ENCODE measurements at regions not wholly inside any gene's neighbourhood (a gene's known extent, or its start where the extent isn't known, plus 50 kb on each side); places are given as distances from the start of the nearest gene placed in this dataset.

DNA sequence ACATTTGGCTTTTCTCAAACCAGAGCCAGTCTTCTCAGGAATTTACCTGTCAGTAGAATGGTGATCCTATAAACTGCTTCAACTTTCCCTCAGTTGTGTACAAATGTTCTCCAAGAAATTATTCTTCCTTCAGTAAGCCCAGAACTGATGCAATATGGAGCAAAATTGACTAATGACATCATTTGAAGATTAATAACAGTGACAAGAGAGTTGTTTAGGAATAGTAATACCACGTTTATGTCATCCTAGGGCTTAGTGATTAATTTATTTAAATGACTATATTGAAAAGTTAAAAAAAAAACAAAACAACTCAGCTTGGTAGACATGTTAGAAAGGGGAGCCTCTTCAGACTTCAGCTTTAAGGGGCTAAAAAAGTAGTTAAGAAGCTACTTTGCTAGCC is 933.2 kb downstream of the GATA3 start:
- Histone ChIP-seq H3K27me3 (ENCODE audit: insufficient read depth, low read length) (no peaks in the 10 kb centered on the region), H3K9me2 (ENCODE audit: insufficient read depth) (no peaks in the 10 kb centered on the region), H3K4me3 (replicated peaks in 1 of 2; ENCODE audit: low read depth in 1 of 2, low read length in 2 of 2) (no peak overlapping the region), H2AFZ (ENCODE audit: low read depth, low read length, poor library complexity, severe bottlenecking) (no peak overlapping the region), H3K9me3 (ENCODE audit: control insufficient read depth in 1 of 2, insufficient read depth in 1 of 2, low read depth in 1 of 2, low read length in 2 of 2) (peaks cover 6 to 19% of the 10 kb centered on the region in 2 experiments; a peak in 3 of 4 replicates), H3K4me2 (ENCODE audit: low read length) (no peak overlapping the region), H4K20me1 (ENCODE audit: insufficient read depth) (no peaks in the 10 kb centered on the region), H3K36me3 (ENCODE audit: control insufficient read depth in 1 of 2, insufficient read depth in 2 of 2, low read length in 2 of 2) (no peaks in the 10 kb centered on the region), H3K9ac (ENCODE audit: low read length) (no peak overlapping the region), H3K4me1 (ENCODE audit: control insufficient read depth in 1 of 2, insufficient read depth in 2 of 2, low read length in 2 of 2) (no peaks in the 10 kb centered on the region), H3K79me2 (ENCODE audit: insufficient read depth, low read length) (no peaks in the 10 kb centered on the region), H3K27ac (ENCODE audit: low read depth, low read length) (no peak overlapping the region)
- DNase-seq (ENCODE audit: low read depth, low spot score) (no peak), ATAC-seq (no peak)
- intact Hi-C loops (cut with micrococcal nuclease): no loop called here
- ChIA-PET CTCF (no interaction called here), RAD21 (ENCODE audit: low non-redundant PET in 1 of 2, low total read pairs in 2 of 2, uncharacterized antibody in 2 of 2, unreplicated experiment in 2 of 2) (no interaction called here), POLR2A (no interaction called here)
- TF ChIP-seq CBX3 (IDR thresholded peaks at IDR 0.05; ENCODE audit: low read depth) (no peak), EZH2 (IDR thresholded peaks at IDR 0.05) (no peak), ELF1 (IDR thresholded peaks at IDR 0.05; ENCODE audit: borderline replicate concordance, low read depth) (no peak)
- TF ChIP-seq, protein P1, sequence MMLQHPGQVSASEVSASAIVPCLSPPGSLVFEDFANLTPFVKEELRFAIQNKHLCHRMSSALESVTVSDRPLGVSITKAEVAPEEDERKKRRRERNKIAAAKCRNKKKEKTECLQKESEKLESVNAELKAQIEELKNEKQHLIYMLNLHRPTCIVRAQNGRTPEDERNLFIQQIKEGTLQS (IDR thresholded peaks at IDR 0.05): no peak
- no TSS peak for BruUV-seq (replicated peaks)

DNA sequence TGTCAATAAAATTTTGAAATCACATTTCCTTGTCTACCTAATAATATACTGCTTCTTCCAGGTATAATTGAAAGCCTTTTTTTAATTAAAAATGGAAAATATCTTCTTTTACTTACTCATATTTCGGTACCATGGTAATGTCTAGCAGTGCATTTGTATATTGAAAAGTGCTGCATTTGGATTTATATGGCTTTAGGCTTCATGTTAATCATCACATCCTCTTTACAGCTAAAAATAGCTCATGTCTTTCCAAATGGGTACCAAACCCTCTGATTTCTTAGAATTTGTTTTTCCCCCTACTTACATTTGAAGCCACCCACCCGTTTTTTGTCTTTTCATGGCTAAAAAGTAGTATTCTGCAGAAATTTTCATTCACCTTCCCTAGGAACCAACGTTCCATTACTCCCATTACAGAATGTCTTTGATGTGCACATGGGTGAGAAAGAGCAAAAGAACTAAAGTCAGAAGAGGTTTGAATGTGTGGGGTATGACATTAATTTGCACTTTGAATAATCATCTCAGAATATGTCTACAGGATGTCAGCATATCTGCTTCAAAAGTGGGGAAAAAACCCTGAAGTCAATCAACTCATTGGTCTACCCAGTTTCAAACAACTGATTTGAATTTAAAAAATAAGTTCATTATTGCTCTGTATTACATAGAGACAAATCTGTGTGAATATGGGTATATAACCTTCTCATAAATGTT is 935.9 kb downstream of the GATA3 start:
- H3K79me2 ChIP-seq (ENCODE audit: insufficient read depth, low read length): no peaks in the 10 kb centered on the region
- no peak overlapping the region for H3K4me3 ChIP-seq (replicated peaks in 1 of 2; ENCODE audit: low read depth in 1 of 2, low read length in 2 of 2)
- TF ChIP-seq ZFX (IDR thresholded peaks at IDR 0.05): no peak
- no peak for TF ChIP-seq SRF (IDR thresholded peaks at IDR 0.05; ENCODE audit: low read depth)
- no peak for TF ChIP-seq POLR2A (IDR thresholded peaks at IDR 0.05; ENCODE audit: borderline replicate concordance, extremely low read depth, insufficient read depth, insufficient read length)
- TF ChIP-seq EZH2phosphoT487 (IDR thresholded peaks at IDR 0.05; ENCODE audit: borderline replicate concordance): no peak
- no peak for TF ChIP-seq YY1 (IDR thresholded peaks at IDR 0.05; ENCODE audit: extremely low read depth, insufficient replicate concordance, low read depth, low read length)
- no peak for TF ChIP-seq JUND (IDR thresholded peaks at IDR 0.05)
- TF ChIP-seq FOSL1 (IDR thresholded peaks at IDR 0.05; ENCODE audit: low read depth): no peak
- no peaks in the 10 kb centered on the region for H3K36me3 ChIP-seq (ENCODE audit: control insufficient read depth in 1 of 2, insufficient read depth in 2 of 2, low read length in 2 of 2)
- no peak overlapping the region for H3K27ac ChIP-seq (ENCODE audit: low read depth, low read length)
- no peaks in the 10 kb centered on the region for H3K4me1 ChIP-seq (ENCODE audit: control insufficient read depth in 1 of 2, insufficient read depth in 2 of 2, low read length in 2 of 2)
- H2AFZ ChIP-seq (ENCODE audit: low read depth, low read length, poor library complexity, severe bottlenecking): no peak overlapping the region
- H3K9ac ChIP-seq (ENCODE audit: low read length): no peak overlapping the region
- no TSS peak for BruUV-seq (replicated peaks)
- no peaks in the 10 kb centered on the region for H3K27me3 ChIP-seq (ENCODE audit: insufficient read depth, low read length)
- no peak overlapping the region for H3K4me2 ChIP-seq (ENCODE audit: low read length)
- peaks cover 6 to 30% of the 10 kb centered on the region in 2 experiments; a peak in 3 of 4 replicates for H3K9me3 ChIP-seq (ENCODE audit: control insufficient read depth in 1 of 2, insufficient read depth in 1 of 2, low read depth in 1 of 2, low read length in 2 of 2)
- ATAC-seq: no peak
- POLR2A ChIA-PET: no interaction called here
- RAD21 ChIA-PET (ENCODE audit: low non-redundant PET in 1 of 2, low total read pairs in 2 of 2, uncharacterized antibody in 2 of 2, unreplicated experiment in 2 of 2): no interaction called here
- CTCF ChIA-PET: no interaction called here
- intact Hi-C loops (cut with micrococcal nuclease): no loop called here
- no peak for DNase-seq (ENCODE audit: low read depth, low spot score)
- H3K9me2 ChIP-seq (ENCODE audit: insufficient read depth): no peaks in the 10 kb centered on the region
- H4K20me1 ChIP-seq (ENCODE audit: insufficient read depth): no peaks in the 10 kb centered on the region

All from HCT116 (cell line).